ENCODE measurements at regions not wholly inside any gene's neighbourhood (a gene's known extent, or its start where the extent isn't known, plus 50 kb on each side); places are given as distances from the start of the nearest gene placed in this dataset.
"Not testable (repeated sequence)": the region's sequence is repeated elsewhere in the genome, so short reads cannot be mapped to it uniquely, and the experiment has no call there.

- no peak for TF ChIP-seq CTCF (IDR thresholded peaks at IDR 0.05; ENCODE audit: low read depth, low read length)
- DNase-seq (ENCODE audit: extremely low read depth, low read depth), result no peak
These were observed 90.3 kb upstream of the PRKX start for GRCh38 chrX:3803713-3804112.

GRCh38 chrX:3803305-3803704 lies 89.9 kb upstream of the PRKX start:
- no peak for DNase-seq (ENCODE audit: extremely low read depth, low read depth)
- no peak for TF ChIP-seq CTCF (IDR thresholded peaks at IDR 0.05; ENCODE audit: low read depth, low read length)

DNA sequence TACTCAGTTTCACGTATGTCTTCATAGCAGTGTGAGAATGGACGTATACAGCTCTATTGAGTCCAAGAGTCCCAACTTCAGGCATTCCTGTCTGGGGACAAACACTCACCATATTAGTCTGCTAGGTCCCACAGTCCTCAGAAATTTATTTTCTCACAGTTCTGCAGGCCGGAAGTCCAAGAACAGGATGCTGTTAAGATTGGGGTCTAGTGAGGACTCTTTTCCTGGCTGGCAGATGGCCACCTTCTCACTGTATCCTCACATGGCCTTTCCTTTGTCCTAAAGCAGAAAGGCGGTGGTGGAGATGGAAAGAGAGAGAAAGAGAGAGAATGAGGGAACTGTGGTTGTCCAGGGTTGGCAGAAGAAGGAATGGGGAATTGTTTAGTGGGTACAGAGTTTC lies 82.0 kb upstream of the PRKX start:
- not testable (repeated sequence) for DNase-seq (ENCODE audit: extremely low read depth, low read depth)

- TF ChIP-seq CTCF (IDR thresholded peaks at IDR 0.05; ENCODE audit: low read depth, low read length), result no peak
- no peak for DNase-seq (ENCODE audit: extremely low read depth, low read depth)
These were observed 78.0 kb upstream of the PRKX start for GRCh38 chrX:3791449-3791848.

GRCh38 chrX:3788494-3789233 lies 75.2 kb upstream of the PRKX start:
- no peak for DNase-seq (ENCODE audit: extremely low read depth, low read depth)
- no peak; the same call in 1 of the 2 replicates for TF ChIP-seq CTCF (IDR thresholded peaks at IDR 0.05; ENCODE audit: low read depth, low read length)

DNA sequence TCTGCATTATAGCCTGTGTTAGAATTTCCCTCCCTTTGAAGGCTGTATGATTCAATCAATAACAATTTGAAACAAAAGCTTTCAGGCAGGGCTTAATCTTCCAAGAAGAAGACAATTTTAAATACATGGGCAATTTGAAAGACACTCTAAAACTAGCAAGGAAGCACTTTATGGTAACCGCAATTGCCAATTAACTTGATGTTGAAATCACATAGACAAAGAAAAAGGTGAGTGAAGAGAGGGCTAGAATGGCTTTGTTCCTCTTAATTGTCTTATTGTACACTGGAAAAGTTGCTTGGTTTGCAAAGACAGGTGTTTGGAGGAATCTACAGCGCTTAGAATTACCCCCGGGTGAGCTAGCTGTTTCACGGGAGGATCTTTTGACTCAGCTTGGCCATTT lies 74.4 kb upstream of the PRKX start:
- DNase-seq (ENCODE audit: extremely low read depth, low read depth), result no peak
- no peak for TF ChIP-seq CTCF (IDR thresholded peaks at IDR 0.05; ENCODE audit: low read depth, low read length)

DNA sequence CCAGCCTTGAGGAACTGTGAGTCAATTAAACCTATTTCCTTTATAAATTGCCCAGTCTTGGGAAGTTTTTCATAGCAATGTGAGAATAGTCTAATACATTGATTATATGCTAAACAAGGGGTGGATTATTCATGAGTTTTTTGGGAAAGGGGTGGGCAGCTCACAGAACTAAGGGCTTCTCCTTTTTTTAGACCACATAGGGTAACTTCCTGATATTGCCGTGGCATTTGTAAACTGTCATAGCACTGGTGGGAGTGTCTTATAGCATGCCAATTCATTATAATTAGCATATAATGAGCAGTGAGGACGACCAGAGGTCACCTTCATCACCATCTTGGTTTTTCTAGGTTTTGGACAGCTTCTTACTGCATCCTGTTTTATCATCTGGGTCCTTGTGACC lies 72.4 kb upstream of the PRKX start:
- DNase-seq (ENCODE audit: extremely low read depth, low read depth), result not testable (repeated sequence)

DNA sequence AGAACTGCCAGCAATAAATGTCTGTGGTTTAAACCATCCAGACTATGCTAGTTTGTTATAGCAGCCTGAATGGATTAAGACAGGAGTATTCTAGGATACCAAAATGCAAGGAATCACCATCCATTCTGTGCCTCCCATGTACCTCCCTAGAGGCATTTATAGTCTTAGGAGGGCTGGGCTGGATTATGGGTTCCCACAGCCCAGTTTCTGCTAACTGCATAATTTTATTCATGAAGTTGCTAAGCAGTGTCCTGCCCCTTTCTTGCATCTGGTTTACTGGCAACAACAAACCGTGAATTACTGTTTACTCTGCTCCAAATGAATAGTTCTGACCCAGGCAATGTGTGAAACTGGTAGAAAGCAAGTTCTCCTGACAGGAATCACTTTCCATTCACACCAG lies 67.1 kb upstream of the PRKX start:
- DNase-seq (ENCODE audit: extremely low read depth, low read depth), result no peak
- TF ChIP-seq CTCF (IDR thresholded peaks at IDR 0.05; ENCODE audit: low read depth, low read length), result no peak

Data from AG09319 (cell line).